ENCODE measurements at regions not wholly inside any gene's neighbourhood (a gene's known extent, or its start where the extent isn't known, plus 50 kb on each side); places are given as distances from the start of the nearest gene placed in this dataset.
"Not testable (repeated sequence)": the region's sequence is repeated elsewhere in the genome, so short reads cannot be mapped to it uniquely, and the experiment has no call there.

DNA sequence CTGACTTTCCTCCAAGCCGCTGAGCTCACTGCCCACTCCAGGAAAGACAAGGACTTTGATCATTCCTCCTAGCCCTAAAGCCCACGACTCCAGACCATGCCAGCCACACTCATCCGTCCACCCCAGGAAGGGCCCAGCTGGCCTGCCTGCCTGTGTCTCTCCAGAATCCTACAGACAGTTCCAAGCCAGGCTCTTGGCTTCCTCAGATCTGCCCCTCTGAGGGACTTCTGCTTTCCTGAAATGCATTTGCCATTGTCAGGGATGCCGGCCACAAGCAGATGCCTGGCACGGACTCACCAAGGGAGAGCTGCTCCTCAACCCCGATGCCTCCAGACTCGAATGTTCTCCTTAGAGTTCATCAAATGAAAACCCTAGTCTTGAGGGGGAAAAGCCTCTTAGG, 155.8 kb downstream of the OAT start:
- DNase-seq, result no peak

GRCh38 chr10:124262234-124262865, 156.4 kb downstream of the OAT start:
- DNase-seq, result no peak

DNA sequence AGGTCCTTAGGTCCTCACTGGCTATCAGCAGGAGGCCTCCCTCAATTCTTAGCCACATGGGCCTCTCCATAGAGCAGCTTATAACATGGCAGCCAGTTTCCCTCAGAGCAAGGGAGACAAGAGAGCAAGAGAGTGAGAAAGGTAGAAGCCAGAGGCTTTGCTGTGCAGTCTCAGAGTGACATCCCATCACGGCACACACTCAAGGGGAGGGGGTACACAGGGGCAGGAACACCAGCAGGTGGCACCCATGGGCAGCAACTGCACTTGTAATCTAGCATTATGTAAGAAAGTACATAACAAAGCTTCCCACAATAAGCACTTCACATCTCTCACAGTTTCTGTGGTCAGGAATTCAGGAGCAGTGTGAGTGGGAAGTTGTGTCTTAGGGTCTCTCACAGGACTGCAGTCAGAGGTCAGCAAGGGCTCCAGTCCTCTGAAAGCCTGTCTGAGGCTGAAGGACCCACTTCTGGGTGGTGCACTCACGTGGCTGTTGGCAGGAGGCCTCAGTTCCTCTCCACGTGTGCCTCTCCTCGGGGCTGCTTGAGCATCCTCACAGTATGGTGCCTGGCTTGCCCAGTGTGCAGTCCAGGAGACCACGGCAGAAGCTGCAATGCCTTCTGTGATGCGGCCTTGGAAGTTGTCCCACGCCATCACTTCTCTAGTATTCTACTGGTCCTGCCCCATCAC, 159.4 kb downstream of the OAT start:
- no peak for DNase-seq

- DNase-seq, result no peak
These were observed 160.9 kb downstream of the OAT start for GRCh38 chr10:124257781-124258180.

GRCh38 chr10:124256151-124256550, 162.6 kb downstream of the OAT start:
- no peak for DNase-seq

DNA sequence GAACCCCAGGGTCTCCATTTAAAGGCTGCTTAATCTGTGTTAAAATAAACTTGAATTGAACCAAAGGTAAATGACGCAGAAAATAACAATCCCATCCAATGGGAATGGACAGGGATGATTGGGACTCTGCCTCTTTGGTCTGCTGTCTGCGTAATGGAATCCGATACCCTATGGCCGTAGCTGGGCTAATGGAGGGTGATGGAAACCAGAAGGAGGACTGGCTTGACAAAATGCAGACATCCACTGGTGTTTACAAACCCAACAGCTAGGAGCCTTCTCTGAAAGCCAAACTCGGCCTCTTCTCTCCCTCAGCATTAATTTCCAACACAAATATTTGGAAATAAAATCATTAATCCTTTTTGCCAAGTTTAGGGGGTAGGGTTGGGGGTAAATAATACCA, 162.2 kb upstream of the CHST15 start:
- no peak for DNase-seq

GRCh38 chr10:124254490-124254889, 161.1 kb upstream of the CHST15 start:
- DNase-seq, result no peak

GRCh38 chr10:124253006-124253405, 159.6 kb upstream of the CHST15 start:
- no peak for DNase-seq

- no peak for DNase-seq
These were observed 158.8 kb upstream of the CHST15 start for GRCh38 chr10:124252097-124252715.

- no peak for DNase-seq
These were observed 158.1 kb upstream of the CHST15 start for GRCh38 chr10:124251317-124252065.

- no peak for DNase-seq
These were observed 157.1 kb upstream of the CHST15 start for GRCh38 chr10:124250506-124250905.

DNA sequence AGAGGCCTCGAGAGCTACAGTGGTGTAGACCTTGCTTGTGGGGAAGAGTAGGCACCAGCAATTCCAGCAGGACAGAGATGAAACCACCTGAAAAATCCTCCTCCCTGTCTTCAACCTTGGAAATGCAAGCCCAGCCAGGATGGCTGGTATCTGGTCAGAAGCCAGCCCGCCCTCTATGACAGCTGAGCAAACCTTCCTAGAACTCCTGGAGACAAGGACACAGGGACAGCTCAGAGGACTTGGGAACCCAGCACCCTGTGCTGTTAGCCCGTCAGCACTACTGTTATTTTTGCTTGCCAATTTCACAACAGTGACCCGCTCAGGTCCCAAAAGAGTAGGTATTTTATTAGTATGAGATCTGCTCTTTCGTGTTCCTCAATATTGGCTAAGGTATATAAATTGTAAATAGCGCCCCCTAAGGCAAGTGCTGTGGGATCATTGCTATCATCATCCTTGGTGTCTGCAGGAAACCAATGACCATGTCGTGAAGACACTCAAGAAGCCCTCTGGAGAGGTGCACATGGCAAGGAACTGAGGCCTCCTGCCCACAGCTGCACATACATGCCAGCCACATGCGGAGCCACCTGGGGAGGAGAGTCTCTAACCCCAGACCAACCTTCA, 156.5 kb upstream of the CHST15 start:
- DNase-seq, result no peak

DNA sequence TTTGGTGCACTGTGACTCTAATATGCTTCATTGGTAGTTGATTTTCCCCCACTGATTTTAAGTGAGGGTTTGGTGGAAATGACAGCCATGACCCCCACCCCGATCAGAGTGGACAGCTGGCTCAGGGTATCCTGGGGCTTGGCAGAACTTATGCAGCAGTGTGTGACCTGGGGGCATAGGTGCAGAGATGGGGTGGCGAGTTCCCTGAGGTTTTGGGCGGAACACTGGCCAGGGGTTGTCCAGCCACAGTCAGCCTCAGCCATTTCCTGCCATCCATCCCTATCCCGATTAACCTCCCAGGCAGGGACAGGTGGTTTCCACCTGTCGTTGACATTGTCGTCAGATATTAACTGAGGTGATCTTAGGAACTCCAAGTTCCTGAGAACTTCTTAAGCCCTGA, 155.8 kb upstream of the CHST15 start:
- no peak for DNase-seq

DNA sequence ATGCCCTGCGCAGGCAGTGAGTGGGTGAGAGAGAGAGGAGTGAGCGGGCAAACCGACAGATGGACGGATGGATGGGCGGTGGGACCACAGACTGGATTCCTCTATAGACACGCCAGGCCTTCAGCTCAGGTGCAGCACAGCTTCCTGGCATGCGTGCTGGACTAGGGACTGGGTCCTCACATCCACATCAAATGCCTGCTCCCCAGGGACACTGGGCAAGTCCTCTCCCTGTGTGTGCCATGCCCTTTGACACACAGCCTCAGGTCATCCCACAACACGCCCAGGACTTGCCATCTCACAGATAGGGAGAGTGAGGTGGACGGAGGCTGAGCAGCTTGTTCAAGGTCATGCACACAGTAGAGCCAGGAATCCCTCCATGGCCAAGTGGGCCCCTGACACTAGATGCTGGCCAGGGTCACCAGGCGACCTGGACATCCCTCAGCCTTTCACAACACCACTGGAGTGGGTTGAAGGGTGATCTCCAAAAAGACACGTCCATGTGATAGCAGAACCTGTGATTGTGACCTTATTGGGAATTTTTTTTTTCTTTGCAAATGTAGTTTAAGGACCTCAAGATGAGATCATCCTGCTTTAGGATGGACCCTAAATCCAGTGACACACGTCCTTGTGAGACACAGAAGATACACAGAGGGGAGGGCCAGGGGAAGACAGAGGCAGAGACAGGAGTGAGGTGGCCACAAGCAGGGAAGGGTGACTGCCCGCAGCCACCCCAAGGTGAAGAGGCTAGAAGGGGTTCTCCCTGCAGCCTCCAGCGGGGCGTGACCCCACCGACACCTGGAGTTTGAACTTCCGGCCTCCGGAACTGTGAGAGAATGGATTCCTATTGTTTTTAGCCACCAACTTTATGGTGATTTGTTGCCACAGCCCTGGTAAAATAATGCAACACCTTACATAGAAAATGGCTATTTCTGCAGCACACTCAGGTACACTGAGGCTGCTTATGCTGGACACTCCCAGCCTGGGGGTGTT, 155.0 kb upstream of the CHST15 start:
- DNase-seq, result no peak

DNA sequence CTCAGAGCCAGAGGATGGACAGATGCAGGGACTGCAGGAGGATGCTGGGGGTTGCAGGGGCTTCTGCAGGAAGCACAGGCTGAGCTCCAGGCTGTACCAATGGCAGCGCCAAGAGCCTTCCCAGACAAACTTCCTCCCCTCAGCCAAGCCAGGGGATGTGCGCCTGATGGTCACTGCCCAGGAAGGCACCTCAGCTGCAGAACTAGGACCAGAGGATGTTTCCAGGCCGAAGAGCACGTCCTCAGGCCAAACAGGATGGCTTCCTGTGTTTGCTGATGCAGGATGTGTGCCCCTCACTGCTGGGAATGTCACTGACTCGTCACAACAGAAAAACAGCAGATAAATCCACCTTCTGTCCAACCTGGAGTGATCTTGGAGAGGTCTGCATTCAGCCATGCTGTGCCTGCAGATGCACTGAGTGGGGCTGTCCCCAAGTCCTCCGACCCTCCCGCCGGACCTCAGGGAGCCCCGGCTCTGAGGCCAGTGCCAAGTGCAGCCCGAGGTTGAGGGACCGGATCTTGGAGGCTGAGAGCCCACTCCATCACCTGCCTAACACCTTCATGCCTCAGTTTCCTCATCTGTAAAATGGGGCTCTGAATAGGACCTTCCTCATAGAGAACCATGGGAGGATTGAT, 152.5 kb upstream of the CHST15 start:
- DNase-seq, result no peak

- DNase-seq, result no peak
These were observed 151.8 kb upstream of the CHST15 start for GRCh38 chr10:124245191-124245590.

GRCh38 chr10:124244256-124244877, 151.0 kb upstream of the CHST15 start:
- no peak for DNase-seq

DNA sequence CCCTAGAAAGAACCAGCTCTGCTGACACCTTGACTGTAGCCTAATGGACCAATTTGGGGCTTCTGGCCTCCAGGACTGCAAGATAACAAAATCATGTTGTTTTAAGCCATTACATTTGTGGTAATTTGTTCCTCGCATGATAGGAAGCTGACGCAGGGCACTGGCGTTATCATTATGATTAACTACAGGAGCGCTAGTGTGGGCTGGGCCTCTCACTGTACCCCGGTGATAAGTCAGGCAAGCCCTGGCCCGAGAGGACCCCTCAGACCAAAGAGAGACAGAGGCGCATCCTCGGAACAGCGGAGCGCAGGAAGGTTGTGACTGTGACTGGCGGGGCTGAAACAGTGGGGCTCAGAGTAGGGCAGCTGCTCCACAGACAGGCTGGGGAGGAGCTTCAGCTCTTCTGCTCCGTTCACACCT, 150.3 kb upstream of the CHST15 start:
- no peak for DNase-seq

DNA sequence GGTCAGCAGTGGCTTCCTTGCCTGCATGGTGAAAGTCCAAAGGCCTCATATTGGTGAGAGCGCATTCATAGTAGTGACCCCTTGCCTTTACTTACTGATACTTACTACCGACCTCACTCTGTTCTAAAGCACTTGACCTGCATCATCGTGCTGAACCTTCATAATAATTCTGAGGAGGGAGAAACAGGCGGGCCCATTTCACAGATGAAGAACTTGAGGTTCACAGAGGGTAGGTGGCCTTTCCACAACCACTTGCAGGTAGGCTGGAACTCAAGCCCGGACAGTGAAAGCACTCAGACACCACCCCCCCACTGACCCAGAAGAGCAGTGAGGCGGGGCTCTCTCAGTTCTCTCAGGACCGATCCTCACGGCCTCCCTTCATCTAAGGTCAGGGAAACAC, 149.4 kb upstream of the CHST15 start:
- DNase-seq, result no peak

GRCh38 chr10:124242365-124242764, 149.0 kb upstream of the CHST15 start:
- DNase-seq, result no peak

GRCh38 chr10:124241510-124241909, 148.1 kb upstream of the CHST15 start:
- not testable (repeated sequence) for DNase-seq

Measured in NCI-H1092 treated with DMSO at 0.1 percent for 48 hours (cell line).